NCI-H2196 treated with DMSO at 0.1 percent for 48 hours (cell line): ENCODE measurements at regions not wholly inside any gene's neighbourhood (a gene's known extent, or its start where the extent isn't known, plus 50 kb on each side); places are given as distances from the start of the nearest gene placed in this dataset.
A peak's percentile ranks its signal among the peaks of the same experiment; 100 is the strongest.
"Not testable (repeated sequence)": the region's sequence is repeated elsewhere in the genome, so short reads cannot be mapped to it uniquely, and the experiment has no call there.

Experiments
- DNase-seq: peaks from one replicate; lab custom pipeline; 2025; ENCODE audit not compliant: unreplicated experiment; lab: John Stamatoyannopoulos, UW

GRCh38 chr10:59036311-59037017, 140.0 kb upstream of the PHYHIPL start:
- DNase-seq = no peak

DNA sequence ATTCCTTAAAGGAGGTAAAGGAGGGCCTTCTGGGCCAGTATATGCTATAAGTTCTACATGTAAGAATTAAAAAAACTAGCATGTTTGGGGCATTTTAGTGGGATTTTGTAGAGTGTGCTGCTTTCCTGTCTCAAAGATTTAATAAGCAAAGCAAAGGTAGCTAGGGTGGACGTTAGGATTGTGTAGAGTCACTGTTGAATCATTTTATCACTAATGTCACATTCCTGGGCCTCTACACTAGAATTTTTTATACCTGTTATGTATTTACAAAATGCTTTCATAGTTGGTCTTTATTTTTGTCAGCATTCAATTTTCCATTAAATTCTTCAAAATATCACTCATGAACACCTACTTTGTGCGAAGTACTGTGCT, 139.4 kb upstream of the PHYHIPL start:
- no peak for DNase-seq

DNA sequence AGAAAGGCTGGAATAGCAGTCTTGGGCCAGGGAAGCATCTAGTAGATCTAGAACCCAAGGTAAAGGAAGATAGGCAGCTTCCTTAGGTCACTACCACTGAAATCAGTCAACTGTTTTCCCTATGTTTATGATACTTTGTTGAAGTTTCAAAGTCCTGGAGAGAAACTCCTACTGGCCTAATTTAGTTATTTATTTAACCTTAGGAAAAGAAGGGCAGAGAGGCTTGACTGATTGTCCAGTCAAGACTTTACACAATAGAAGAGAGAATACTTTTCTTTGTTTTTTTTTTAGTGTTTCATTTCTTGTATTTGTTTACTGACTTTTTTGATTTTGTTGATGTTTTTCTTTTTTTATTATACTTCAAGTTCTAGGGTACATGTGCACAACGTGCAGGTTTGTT, 138.9 kb upstream of the PHYHIPL start:
- DNase-seq = no peak

GRCh38 chr10:59043358-59043757, 133.1 kb upstream of the PHYHIPL start:
- DNase-seq = not testable (repeated sequence)

- peak; percentile 47 for DNase-seq
Measured at GRCh38 chr10:59047180-59047579, 129.3 kb upstream of the PHYHIPL start.

- no peak for DNase-seq
Measured at GRCh38 chr10:59047957-59048618, 128.4 kb upstream of the PHYHIPL start.

DNA sequence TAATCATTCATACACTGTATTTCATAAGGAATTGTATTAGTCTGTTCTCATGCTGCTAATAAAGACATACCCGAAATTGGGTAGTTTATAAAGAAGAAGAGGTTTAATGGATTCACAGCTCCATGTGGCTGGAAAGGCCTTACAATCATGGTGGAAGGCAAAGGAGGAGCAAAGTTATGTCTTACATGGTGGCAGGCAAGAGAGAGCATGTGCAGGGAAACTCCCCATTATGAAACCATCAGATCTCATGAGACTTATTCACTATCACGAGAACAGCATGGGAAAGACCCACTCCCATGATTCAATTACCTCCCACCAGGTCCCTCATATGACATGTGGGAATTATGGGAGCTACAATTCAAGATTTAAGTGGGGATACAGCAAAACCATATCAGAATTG, 122.9 kb upstream of the PHYHIPL start:
- not testable (repeated sequence) for DNase-seq

DNA sequence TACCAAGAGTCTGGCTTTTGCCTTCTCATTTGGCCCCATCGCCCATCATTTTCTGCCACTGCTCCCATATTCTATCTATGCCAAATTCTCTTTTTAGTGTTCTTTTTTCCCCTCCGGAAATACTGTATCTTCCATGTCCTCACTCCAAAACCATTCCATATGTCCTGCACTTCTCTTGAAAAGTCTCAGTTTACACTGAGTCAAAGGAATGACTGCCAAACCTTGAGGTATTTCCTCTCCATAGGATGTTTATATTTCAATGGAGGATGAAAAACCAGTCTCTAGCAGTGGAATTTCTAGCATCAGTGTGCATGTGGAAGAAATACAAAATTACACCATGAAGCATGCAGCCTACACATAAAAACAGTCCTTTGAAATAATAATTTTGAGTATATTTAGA, 121.4 kb upstream of the PHYHIPL start:
- DNase-seq = no peak

DNA sequence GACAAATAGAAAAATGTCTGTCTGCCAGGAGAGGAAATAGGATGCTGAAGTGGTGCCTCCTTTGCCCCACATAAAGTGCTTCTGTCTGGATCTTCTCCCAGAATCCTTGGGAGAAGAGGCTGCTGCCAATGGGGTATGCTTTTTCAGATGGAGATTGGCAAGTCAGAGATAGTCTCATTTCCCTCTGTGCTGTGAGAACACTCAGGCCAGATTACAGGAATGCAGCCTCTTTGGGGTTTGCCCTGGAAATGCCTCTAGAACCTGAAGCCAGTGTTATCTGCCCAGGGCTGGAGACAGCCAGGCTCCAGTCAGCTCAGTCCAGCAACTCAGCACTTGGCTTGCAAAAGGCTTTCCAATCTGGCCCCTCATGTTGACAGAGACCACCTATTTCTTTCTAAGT, 119.1 kb upstream of the PHYHIPL start:
- no peak for DNase-seq

DNA sequence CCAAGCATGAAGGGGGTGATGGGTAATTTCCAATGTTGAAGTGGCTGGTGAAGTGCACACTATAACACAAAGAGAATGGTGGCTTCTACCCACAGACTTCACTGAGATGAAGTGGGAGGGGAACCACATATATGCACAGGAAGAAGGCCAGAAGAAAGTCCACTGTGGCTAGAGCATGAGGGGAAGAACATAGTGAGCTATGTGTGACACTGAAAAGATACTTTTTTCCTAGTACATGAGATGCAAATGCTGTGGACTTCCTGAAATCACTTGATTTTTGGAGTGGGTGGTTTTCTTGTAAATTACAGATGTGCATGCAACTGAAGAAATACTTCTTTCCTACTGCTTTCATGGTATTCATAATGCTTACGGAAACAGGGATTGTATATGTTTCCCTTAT, 115.6 kb upstream of the PHYHIPL start:
- DNase-seq = no peak

DNA sequence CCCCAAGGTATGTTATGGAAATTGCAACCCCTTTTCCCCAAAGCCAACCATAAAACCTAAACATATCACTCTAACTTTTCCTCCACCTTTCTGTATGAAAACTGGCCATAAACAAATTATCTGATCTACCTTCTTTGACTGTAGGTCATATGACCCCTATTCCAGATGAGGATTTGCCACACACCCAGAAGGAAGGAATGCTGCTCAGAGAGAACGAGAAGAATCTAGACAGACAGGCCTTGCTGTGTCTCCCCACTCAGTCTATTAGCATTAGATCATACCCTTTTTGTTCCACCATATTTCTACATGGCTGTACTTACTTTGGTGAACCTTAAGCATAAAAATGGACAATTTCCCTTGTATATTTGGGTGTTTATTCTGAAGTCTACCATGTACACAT, 113.0 kb upstream of the PHYHIPL start:
- no peak for DNase-seq

DNA sequence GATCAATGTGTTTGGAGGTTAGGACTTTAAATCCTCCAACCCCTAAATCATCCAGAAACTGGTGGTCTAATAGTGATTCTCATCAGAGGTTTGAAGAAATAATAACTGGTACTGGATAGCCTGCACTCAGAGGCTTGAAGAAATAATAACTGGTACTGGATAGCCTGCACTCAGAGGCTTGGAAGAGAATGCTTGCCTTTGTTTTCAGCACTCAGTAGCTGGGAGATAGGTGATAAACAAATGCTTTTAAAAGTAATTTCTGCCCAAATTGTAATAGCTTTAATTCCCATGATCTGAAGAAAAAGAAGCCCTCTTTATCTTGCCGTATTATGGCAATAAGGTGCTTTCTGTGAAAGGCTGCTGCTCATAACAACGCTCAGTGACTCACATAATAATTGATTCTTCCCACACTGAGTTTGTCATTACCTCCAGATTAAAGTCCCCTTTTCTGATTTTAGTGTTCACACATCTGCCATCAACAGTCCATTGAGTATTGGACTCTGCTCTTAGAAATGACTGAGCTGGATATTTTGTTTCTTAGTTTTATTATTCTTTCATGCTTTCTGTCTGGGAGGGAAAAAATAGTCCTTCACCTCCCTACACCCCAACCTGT, 112.3 kb upstream of the PHYHIPL start:
- no peak for DNase-seq

- no peak for DNase-seq
Measured at GRCh38 chr10:59064759-59065539, 111.5 kb upstream of the PHYHIPL start.

GRCh38 chr10:59068581-59069191, 107.8 kb upstream of the PHYHIPL start:
- DNase-seq = no peak

DNA sequence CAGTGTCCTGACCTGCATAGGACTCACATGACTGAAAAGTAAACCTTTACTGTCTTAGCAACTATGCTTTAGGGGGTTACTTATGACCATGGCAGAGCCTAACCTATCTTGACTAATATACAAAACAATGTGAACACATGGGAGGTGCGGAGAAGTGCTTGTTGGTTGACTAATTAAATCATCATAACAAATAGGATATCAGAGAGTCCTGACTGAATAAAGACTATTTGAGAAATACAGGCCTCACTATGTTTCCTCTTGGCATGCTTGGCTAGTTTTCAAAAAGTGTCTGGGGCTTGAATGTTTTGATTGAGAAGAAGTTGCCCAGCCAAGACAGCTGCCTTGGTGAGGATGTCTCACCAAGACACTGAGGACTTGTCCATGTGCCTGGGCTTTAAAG, 104.4 kb upstream of the PHYHIPL start:
- no peak for DNase-seq

DNA sequence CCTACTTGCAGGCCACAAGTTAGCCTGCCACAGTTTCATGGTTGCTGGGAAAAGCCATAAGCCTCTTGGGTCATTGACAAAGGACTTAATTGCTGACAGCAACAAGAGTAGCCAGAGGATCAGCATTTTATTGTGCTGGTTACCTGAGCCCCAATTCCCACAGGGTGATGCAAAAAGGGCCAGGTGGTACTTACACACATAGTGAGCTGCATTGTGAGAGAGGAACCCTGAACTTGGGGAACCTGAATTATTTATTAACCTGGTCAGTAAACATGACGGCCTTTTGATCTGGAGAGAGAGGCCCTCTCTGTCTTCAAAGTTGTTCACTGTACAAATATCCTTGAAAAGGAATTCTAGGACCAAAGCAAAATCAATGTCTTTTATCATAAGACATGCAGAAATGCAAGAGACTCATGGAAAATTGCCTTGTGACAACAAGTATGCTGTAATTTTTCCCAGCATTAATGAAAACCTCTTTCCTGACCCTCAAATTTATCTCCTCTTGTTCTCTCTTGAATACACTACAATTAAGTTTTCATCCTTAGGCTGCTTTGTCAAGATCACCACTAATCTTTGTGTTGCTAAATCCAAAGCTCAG, 102.9 kb upstream of the PHYHIPL start:
- no peak for DNase-seq

DNA sequence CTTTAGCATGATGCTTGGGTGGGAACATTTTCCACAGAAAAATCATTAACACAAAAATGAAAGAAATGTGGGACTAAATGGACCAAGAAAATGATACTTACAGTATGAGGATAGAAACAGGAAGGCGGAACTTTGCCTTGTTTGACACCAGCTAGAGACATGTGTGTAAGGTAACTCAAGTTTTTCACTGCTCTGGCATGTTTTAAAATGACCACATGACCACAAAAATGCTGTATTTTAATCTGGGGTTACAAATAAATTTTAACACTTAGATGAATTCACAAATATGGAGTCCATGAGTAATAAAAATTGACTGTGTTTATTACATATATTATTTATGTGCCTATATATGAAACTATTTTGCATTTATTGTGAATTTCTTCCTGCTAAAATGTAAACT, 100.9 kb upstream of the PHYHIPL start:
- DNase-seq = no peak

DNA sequence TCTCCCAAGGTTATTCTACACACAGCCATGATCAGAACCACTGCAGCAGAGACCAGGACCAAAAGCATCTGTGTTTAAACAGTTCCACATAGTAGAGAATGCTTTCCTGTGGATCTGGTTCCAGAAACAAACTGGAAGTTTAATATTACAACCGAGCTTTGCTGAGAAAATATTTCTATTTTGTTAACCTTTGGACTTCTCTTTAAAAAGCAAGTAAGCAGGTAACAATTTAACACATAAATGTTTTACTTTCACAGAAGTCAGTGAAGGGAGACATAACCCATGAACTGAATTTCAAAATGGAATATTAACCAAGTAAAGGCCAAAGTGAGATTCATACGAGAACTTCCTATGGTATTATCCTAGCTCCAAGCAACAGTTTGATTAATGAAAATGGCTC, 98.6 kb upstream of the PHYHIPL start:
- DNase-seq = no peak

- no peak for DNase-seq
Measured at GRCh38 chr10:59078978-59079377, 97.5 kb upstream of the PHYHIPL start.

GRCh38 chr10:59079386-59080226, 96.8 kb upstream of the PHYHIPL start:
- peak; percentile 18 for DNase-seq
